ENCODE measurements at regions not wholly inside any gene's neighbourhood (a gene's known extent, or its start where the extent isn't known, plus 50 kb on each side); places are given as distances from the start of the nearest gene placed in this dataset.

GRCh38 chr6:43946641-43947363, 176.8 kb downstream of the VEGFA start (continued):
- no peak for TF ChIP-seq THRAP3 (IDR thresholded peaks at IDR 0.05; ENCODE audit: borderline replicate concordance)
- TF ChIP-seq, protein P1, sequence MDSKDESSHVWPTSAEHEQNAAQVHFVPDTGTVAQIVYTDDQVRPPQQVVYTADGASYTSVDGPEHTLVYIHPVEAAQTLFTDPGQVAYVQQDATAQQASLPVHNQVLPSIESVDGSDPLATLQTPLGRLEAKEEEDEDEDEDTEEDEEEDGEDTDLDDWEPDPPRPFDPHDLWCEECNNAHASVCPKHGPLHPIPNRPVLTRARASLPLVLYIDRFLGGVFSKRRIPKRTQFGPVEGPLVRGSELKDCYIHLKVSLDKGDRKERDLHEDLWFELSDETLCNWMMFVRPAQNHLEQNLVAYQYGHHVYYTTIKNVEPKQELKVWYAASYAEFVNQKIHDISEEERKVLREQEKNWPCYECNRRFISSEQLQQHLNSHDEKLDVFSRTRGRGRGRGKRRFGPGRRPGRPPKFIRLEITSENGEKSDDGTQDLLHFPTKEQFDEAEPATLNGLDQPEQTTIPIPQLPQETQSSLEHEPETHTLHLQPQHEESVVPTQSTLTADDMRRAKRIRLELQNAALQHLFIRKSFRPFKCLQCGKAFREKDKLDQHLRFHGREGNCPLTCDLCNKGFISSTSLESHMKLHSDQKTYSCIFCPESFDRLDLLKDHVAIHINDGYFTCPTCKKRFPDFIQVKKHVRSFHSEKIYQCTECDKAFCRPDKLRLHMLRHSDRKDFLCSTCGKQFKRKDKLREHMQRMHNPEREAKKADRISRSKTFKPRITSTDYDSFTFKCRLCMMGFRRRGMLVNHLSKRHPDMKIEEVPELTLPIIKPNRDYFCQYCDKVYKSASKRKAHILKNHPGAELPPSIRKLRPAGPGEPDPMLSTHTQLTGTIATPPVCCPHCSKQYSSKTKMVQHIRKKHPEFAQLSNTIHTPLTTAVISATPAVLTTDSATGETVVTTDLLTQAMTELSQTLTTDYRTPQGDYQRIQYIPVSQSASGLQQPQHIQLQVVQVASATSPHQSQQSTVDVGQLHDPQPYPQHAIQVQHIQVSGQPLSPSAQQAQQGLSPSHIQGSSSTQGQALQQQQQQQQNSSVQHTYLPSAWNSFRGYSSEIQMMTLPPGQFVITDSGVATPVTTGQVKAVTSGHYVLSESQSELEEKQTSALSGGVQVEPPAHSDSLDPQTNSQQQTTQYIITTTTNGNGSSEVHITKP (IDR thresholded peaks at IDR 0.05; ENCODE audit: partially characterized antibody), result peak; percentile 33
- TF ChIP-seq POU5F1 (IDR thresholded peaks at IDR 0.05; ENCODE audit: borderline replicate concordance, low read depth, low read length, partially characterized antibody), result no peak
- TF ChIP-seq MGA (IDR thresholded peaks at IDR 0.05), result peak; percentile 55
- TF ChIP-seq SMARCE1 (IDR thresholded peaks at IDR 0.05), result 0 out of 2 replicates have a peak, but pooled peaks have one; percentile 54
- peak; percentile 88 for TF ChIP-seq ZNF592 (IDR thresholded peaks at IDR 0.05)
- TF ChIP-seq ZNF274 (IDR thresholded peaks at IDR 0.05; ENCODE audit: borderline replicate concordance, low read depth, low read length), result no peak

Data from K562 (cell line).